ENCODE measurements at regions not wholly inside any gene's neighbourhood (a gene's known extent, or its start where the extent isn't known, plus 50 kb on each side); places are given as distances from the start of the nearest gene placed in this dataset.
"Not testable (repeated sequence)": the region's sequence is repeated elsewhere in the genome, so short reads cannot be mapped to it uniquely, and the experiment has no call there.

DNA sequence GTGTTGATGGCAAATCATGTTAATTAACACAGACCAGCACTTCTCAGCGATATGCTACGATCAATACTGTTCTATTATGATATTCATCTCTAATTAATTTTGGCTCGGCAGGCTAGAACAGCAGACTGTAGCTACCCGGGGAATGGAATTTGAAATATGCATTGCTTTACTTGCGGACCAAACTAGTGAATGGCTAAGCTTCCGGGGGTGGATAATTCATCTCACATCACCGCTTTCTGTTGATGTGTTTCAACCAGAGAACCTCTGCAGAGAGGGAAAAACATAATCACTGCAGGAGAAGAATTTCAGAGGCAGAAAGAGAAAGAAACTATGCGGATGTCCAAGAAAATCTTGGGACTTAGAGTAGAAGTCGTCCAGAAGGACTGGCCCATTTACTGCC, 490.9 kb downstream of the STK39 start:
- DNase-seq (ENCODE audit: extremely low spot score, insufficient read length, low read depth), result no peak
- no peak for FAIRE-seq

- no peak for FAIRE-seq
Measured at GRCh38 chr2:167753142-167753541, 494.3 kb downstream of the STK39 start.

DNA sequence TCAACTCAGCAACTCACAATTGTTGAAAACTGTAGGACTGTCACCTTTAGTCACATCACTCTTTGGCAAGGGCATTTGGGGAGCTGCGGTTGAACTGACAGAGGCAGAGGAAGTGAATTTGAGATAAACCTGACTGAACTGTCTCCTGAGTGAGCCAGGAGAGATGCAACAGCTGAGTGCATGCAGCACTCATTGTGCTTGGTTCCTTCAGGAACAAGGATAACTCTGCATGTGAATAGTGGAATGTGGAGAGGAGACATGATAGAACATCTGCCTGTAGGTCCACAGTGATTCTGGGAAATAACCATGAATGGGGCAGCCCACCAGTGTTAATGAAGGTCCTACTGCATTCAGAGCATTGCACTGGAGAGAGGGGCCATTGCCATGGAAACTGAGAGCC, 494.7 kb downstream of the STK39 start:
- FAIRE-seq (no peak), DNase-seq (ENCODE audit: extremely low spot score, insufficient read length, low read depth) (no peak)

More at GRCh38 chr2:167753142-167753541, 494.3 kb downstream of the STK39 start:
- DNase-seq (ENCODE audit: extremely low spot score, insufficient read length, low read depth), result no peak

GRCh38 chr2:167750675-167751074, 496.7 kb downstream of the STK39 start:
- no peak for DNase-seq (ENCODE audit: extremely low spot score, insufficient read length, low read depth)
- FAIRE-seq, result no peak

GRCh38 chr2:167749660-167750059, 497.7 kb downstream of the STK39 start:
- DNase-seq (ENCODE audit: extremely low spot score, insufficient read length, low read depth) (no peak), FAIRE-seq (no peak)

GRCh38 chr2:167749016-167749415, 498.4 kb downstream of the STK39 start:
- FAIRE-seq (no peak), DNase-seq (ENCODE audit: extremely low spot score, insufficient read length, low read depth) (no peak)

- FAIRE-seq, result no peak
- no peak for DNase-seq (ENCODE audit: extremely low spot score, insufficient read length, low read depth)
Measured at GRCh38 chr2:167748536-167748935, 498.9 kb downstream of the STK39 start.

- FAIRE-seq, result no peak
Measured at GRCh38 chr2:167745667-167746066, 501.7 kb downstream of the STK39 start.

DNA sequence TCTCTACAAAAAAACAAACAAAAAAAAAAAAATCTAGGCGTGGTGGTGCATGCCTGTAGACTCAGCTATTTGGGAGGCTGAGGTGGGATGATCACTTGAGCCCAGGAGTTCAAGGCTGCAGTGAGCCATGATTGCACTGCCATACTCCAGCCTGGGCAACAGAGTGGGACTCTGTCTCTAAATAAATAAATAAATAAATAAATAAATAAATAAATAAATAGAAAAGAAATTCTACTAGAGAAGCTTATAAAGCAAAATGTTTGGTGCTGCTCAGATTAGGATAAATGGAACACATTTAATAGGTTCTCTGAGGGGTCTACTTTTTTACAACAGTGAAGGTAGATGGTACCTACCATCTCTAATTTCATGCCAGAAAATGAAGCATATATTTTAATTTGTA, 507.5 kb downstream of the STK39 start:
- not testable (repeated sequence) for DNase-seq (ENCODE audit: extremely low spot score, insufficient read length, low read depth); FAIRE-seq

More at GRCh38 chr2:167745667-167746066, 501.7 kb downstream of the STK39 start:
- no peak for DNase-seq (ENCODE audit: extremely low spot score, insufficient read length, low read depth)

DNA sequence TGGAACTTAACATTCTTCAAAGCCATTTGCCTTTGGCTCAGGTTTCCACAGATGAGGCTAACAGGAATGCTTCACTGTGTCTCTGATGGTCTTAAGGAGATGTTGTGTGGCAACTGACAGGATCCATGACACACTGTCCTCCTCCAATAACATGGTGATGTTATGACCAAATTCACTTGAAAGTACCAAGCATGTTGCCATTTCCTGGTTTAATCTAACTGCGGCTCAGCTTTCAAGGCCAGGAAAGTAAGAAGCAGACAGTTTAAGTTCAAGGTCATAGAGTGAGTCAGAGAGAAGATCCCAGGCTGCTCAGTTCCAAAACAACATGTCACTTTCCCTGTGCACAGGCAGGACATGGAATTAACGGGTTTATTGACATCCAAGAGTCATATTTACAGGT, 513.6 kb downstream of the STK39 start:
- DNase-seq (ENCODE audit: extremely low spot score, insufficient read length, low read depth), result no peak
- FAIRE-seq, result no peak

- FAIRE-seq (no peak), DNase-seq (ENCODE audit: extremely low spot score, insufficient read length, low read depth) (no peak)
Measured at GRCh38 chr2:167732326-167732725, 515.1 kb downstream of the STK39 start.

DNA sequence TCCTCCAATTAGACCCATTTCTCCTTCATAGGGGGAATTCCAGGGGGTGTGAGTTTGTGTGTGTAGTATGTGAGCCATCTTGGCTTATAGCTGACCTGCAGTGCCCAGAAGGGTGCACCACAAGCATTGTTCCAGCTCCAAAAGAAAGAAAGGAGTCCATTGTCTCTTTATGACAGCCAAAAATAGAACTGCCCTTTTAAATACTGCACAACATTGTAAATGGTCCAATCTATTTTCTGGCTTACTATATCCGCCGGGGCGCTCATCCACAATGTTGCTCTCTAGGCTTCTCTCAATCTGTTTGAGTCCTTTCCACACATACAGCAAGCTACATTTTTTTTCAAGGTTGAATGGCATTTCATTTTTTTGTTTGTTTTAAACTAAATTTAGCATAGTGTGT, 517.5 kb downstream of the STK39 start:
- no peak for FAIRE-seq
- no peak for DNase-seq (ENCODE audit: extremely low spot score, insufficient read length, low read depth)

DNA sequence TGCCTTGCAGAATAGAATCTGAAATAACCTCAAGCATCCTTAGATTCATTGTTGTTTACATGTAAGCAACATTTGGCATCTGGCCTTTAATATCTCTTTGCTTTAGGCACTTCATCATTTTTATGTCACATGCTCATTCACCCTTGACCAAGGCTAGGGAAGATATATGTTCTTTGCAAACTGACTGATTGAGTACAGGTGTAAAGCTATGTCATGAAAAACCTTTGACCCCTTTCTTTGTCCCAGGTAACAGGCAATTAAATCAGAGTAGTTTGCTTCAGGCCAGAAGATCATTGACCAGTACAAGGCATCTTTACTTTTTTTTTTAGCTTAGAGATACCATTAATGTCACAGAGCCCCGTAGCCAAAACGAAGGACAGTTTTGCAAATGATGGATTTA, 520.6 kb downstream of the STK39 start:
- no peak for DNase-seq (ENCODE audit: extremely low spot score, insufficient read length, low read depth)
- FAIRE-seq, result no peak

GRCh38 chr2:167721593-167721992, 525.8 kb downstream of the STK39 start:
- DNase-seq (ENCODE audit: extremely low spot score, insufficient read length, low read depth) (no peak), FAIRE-seq (no peak)

DNA sequence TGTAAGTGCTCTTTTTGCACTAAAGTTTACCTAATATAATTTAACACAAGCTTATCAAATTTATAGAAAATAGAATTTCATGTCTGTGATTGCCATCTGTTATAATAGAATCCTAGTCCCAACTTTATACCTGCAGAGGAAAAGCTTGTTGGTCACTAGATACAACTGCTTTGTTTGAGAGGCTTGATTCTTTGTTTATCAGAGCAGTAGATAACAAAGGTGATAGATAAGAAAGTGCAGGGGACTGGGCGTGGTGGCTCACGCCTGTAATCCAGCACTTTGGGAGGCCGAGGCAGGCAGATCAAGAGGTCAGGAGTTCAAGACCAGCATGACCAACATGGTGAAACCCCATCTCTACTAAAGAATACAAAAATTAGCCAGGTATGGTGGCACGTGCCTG, 528.0 kb downstream of the STK39 start:
- DNase-seq (ENCODE audit: extremely low spot score, insufficient read length, low read depth) (no peak), FAIRE-seq (no peak)

- DNase-seq (ENCODE audit: extremely low spot score, insufficient read length, low read depth) (no peak), FAIRE-seq (no peak)
Measured at GRCh38 chr2:167718560-167718959, 528.8 kb downstream of the STK39 start.

GRCh38 chr2:167715932-167716331, 531.5 kb downstream of the STK39 start:
- FAIRE-seq, result no peak
- DNase-seq (ENCODE audit: extremely low spot score, insufficient read length, low read depth), result no peak

GRCh38 chr2:167715498-167715897, 531.9 kb downstream of the STK39 start:
- FAIRE-seq; DNase-seq (ENCODE audit: extremely low spot score, insufficient read length, low read depth): not testable (repeated sequence)

- DNase-seq (ENCODE audit: extremely low spot score, insufficient read length, low read depth) (no peak), FAIRE-seq (no peak)
Measured at GRCh38 chr2:167712275-167712674, 535.1 kb downstream of the STK39 start.

- no peak for FAIRE-seq
- no peak for DNase-seq (ENCODE audit: extremely low spot score, insufficient read length, low read depth)
Measured at GRCh38 chr2:167708998-167709397, 538.4 kb downstream of the STK39 start.

GRCh38 chr2:167706800-167707199, 540.6 kb downstream of the STK39 start:
- no peak for FAIRE-seq
- DNase-seq (ENCODE audit: extremely low spot score, insufficient read length, low read depth), result no peak

DNA sequence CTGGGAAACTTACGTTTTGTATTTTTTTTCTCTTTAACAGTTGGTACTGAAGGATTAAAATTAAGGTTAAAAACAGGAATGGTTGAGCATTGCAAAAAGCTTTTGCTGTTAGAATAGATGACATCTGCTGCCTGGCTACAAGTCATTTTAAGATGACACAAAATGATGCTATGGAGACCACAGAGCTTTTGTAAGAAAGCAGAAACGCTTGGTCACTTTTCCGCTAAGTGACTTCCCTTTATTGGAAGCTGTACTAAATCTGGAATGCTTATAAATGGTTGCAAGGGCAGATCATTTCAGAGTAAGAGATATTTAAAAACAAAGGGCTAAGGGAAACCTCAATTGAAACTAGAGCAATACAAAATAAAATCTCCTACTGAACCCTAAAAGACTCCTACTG, 544.0 kb downstream of the STK39 start:
- no peak for DNase-seq (ENCODE audit: extremely low spot score, insufficient read length, low read depth)
- FAIRE-seq, result no peak

DNA sequence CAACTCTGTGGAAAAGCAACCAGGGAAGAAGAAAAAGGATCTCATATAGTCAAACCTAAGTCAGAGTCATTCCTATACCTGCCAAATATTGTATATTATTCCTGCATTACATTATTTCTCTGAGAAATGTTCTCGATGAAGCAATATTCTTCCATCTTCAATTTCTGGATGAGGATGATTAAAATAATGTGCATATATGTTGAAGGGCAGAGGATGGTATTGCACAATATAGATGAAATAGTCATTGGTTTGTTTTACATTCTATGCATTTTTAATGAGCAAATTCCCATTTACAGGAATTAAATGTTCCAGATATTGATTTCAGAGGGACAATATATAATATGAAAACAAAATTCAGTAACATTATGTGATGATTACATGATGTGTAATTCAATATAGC, 545.2 kb downstream of the STK39 start:
- DNase-seq (ENCODE audit: extremely low spot score, insufficient read length, low read depth) (no peak), FAIRE-seq (no peak)
